SK-N-SH (cell line): ENCODE measurements at regions not wholly inside any gene's neighbourhood (a gene's known extent, or its start where the extent isn't known, plus 50 kb on each side); places are given as distances from the start of the nearest gene placed in this dataset.

Source experiments
- CTCF ChIA-PET: fragments of 300-600, 350-600 bp; formaldehyde crosslinking; extraction: SDS; loops from one replicate; lab custom pipeline; 2021; lab: Yijun Ruan, JAX
- POLR2A ChIA-PET: fragments of 350-600 bp; sonication (Branson Sonifier 250); formaldehyde crosslinking; extraction: SDS; loops from one replicate; lab custom pipeline; 2020; ENCODE audit warnings: antibody characterized with exemption, inconsistent platforms; lab: Yijun Ruan, JAX
- DNase-seq: peaks from one replicate; pipeline ENCODE4 v3.0.0; 2012
- H2AFZ ChIP-seq: fragments of 200-600 bp; sonication (generic); 2 replicates; pipeline ENCODE4 v1.8.1; 2016; ENCODE audit warnings: antibody characterized with exemption, mild to moderate bottlenecking, low read depth
- H3F3A ChIP-seq: fragments of 200-600 bp; sonication (generic); replicated peaks from 2 replicates; pipeline ENCODE3; 2016; ENCODE audit warnings: antibody characterized with exemption, mild to moderate bottlenecking; ENCODE audit not compliant: insufficient read depth
- H3K27ac ChIP-seq, 2 experiments: fragments of 200-500 bp in 1 of 2; fragments of 200-600 bp in 1 of 2; sonication (Bioruptor generic) in 1 of 2; sonication (generic), shearing (Covaris generic) in 1 of 2; 2 replicates each; pipeline versions ENCODE4 v1.5.1 to v1.6.1; 2014 to 2016; ENCODE audit warnings: low read depth in 2 of 2, inconsistent platforms in 1 of 2, low read length in 1 of 2, mild to moderate bottlenecking in 1 of 2, mixed read lengths in 1 of 2
- H3K27me3 ChIP-seq: fragments of 200-600 bp; sonication (generic), shearing (Covaris generic); 2 replicates; pipeline ENCODE4 v1.6.1; 2016; ENCODE audit warnings: mixed run types; ENCODE audit not compliant: insufficient read depth
- H3K36me3 ChIP-seq, 2 experiments: fragments of 200-500 bp in 1 of 2; fragments of 200-600 bp in 1 of 2; sonication (Bioruptor generic) in 1 of 2; sonication (generic) in 1 of 2; replicated peaks in 1 of 2; 2 replicates each; pipeline versions ENCODE3 to v1.5.1; 2014 to 2016; ENCODE audit warnings: low read length in 1 of 2, mild to moderate bottlenecking in 1 of 2; ENCODE audit not compliant: insufficient read depth in 2 of 2, control insufficient read depth in 1 of 2
- H3K4me1 ChIP-seq, 2 experiments: fragments of 200-500 bp in 1 of 2; fragments of 200-600 bp in 1 of 2; sonication (Bioruptor generic) in 1 of 2; sonication (generic), shearing (Covaris generic) in 1 of 2; 2 replicates each; pipeline versions ENCODE4 v1.5.1 to v1.6.1; 2014 to 2016; ENCODE audit warnings: low read depth in 1 of 2, low read length in 1 of 2, mixed run types in 1 of 2; ENCODE audit not compliant: insufficient read depth in 2 of 2, control insufficient read depth in 1 of 2
- H3K4me2 ChIP-seq: fragments of 200-600 bp; sonication (generic), shearing (Covaris generic); 2 replicates; pipeline ENCODE4 v1.6.1; 2017; ENCODE audit warnings: mixed run types
- H3K4me3 ChIP-seq, 2 experiments: fragments of 200-500 bp in 1 of 2; fragments of 200-600 bp in 1 of 2; sonication (Bioruptor generic) in 1 of 2; sonication (generic), shearing (Covaris generic) in 1 of 2; 2 replicates each; pipeline versions ENCODE4 v1.5.1 to v1.8.1; 2014 to 2016; ENCODE audit warnings: low read depth in 2 of 2, inconsistent platforms in 1 of 2, low read length in 1 of 2, mild to moderate bottlenecking in 1 of 2, mixed read lengths in 1 of 2, moderate library complexity in 1 of 2
- H3K79me2 ChIP-seq: fragments of 200-600 bp; sonication (generic); 2 replicates; pipeline ENCODE4 v1.8.1; 2017; ENCODE audit warnings: mild to moderate bottlenecking; ENCODE audit not compliant: insufficient read depth
- H3K9ac ChIP-seq: fragments of 200-600 bp; sonication (generic); 2 replicates; pipeline ENCODE4 v1.6.1; 2017; ENCODE audit warnings: mixed run types
- H3K9me2 ChIP-seq: fragments of 200-600 bp; sonication (generic); 2 replicates; pipeline ENCODE4 v1.6.1; 2017; ENCODE audit warnings: mixed run types
- H3K9me3 ChIP-seq: fragments of 200-600 bp; sonication (generic); 2 replicates; pipeline ENCODE4 v1.6.1; 2017; ENCODE audit warnings: mixed run types, mild to moderate bottlenecking, moderate library complexity
- H4K20me1 ChIP-seq: fragments of 200-600 bp; sonication (generic); 2 replicates; pipeline ENCODE4 v1.6.1; 2017; ENCODE audit warnings: mild to moderate bottlenecking, mixed run types; ENCODE audit not compliant: insufficient read depth
- ELF1 ChIP-seq: IDR thresholded peaks from 2 replicates; pipeline ENCODE4 v1.4.0; 2012
- EP300 ChIP-seq, 2 experiments: IDR thresholded peaks; 2 replicates each; pipeline versions ENCODE4 v1.4.0 to v1.6.1; 2012; ENCODE audit warnings: borderline replicate concordance in 1 of 2, low read depth in 1 of 2, low read length in 1 of 2
- FOXJ3 ChIP-seq: sonication (generic); formaldehyde crosslinking; IDR thresholded peaks from 2 replicates; pipeline ENCODE4 v1.5.1; 2020; ENCODE audit warnings: mild to moderate bottlenecking, missing genetic modification reagents
- FOXM1 ChIP-seq: IDR thresholded peaks from 2 replicates; pipeline ENCODE4 v1.4.0; 2012; ENCODE audit warnings: low read depth, mild to moderate bottlenecking
- JUND ChIP-seq: IDR thresholded peaks from 2 replicates; pipeline ENCODE4 v1.4.0; 2012
- MXI1 ChIP-seq: IDR thresholded peaks from 2 replicates; pipeline ENCODE4 v1.6.1; 2012; ENCODE audit warnings: mild to moderate bottlenecking, low read depth, low read length, improper control_type of control experiment
- NRF1 ChIP-seq: IDR thresholded peaks from 2 replicates; pipeline ENCODE4 v1.6.1; 2012; ENCODE audit warnings: low read depth, mild to moderate bottlenecking, low read length
- POLR2AphosphoS5 ChIP-seq: IDR thresholded peaks from 2 replicates; pipeline ENCODE4 v1.6.1; 2012; ENCODE audit warnings: low read depth, low read length
- RAD21 ChIP-seq: IDR thresholded peaks from 2 replicates; pipeline ENCODE4 v1.6.1; 2012; ENCODE audit warnings: mild to moderate bottlenecking, low read length
- RCOR1 ChIP-seq: fragments of 150-350 bp; IDR thresholded peaks from 2 replicates; pipeline ENCODE4 v1.6.1; 2017; ENCODE audit warnings: antibody characterized with exemption, low read length
- RXRA ChIP-seq: IDR thresholded peaks from 2 replicates; pipeline ENCODE4 v1.4.0; 2012; ENCODE audit warnings: low read depth, mild to moderate bottlenecking, borderline replicate concordance
- SIN3A ChIP-seq: IDR thresholded peaks from 2 replicates; pipeline ENCODE4 v1.6.1; 2012; ENCODE audit warnings: low read depth, mild to moderate bottlenecking, low read length, moderate library complexity, borderline replicate concordance
- SMC3 ChIP-seq: IDR thresholded peaks from 2 replicates; pipeline ENCODE4 v1.6.1; 2012; ENCODE audit warnings: low read depth, low read length, improper control_type of control experiment
- TAF1 ChIP-seq: IDR thresholded peaks from 2 replicates; pipeline ENCODE4 v1.6.1; 2012; ENCODE audit warnings: low read depth, mild to moderate bottlenecking, low read length, moderate library complexity, borderline replicate concordance
- TCF12 ChIP-seq: IDR thresholded peaks from 2 replicates; pipeline ENCODE4 v1.4.0; 2012
- TEAD4 ChIP-seq: IDR thresholded peaks from 2 replicates; pipeline ENCODE4 v1.4.0; 2012; ENCODE audit warnings: mild to moderate bottlenecking, borderline replicate concordance; ENCODE audit not compliant: insufficient read depth
- WGBS: methylation state at CpG from one replicate; pipeline ENCODE4 v1.1.6; 2017; ENCODE audit warnings: low lambda C conversion rate; 5-methylcytosine and 5-hydroxymethylcytosine counted together
- TF ChIP-seq, protein P1 (sequence below): fragments of 150-350 bp; IDR thresholded peaks from 2 replicates; pipeline ENCODE4 v1.6.1; 2017; ENCODE audit warnings: antibody characterized with exemption, low read length, low read depth, borderline replicate concordance
- TF ChIP-seq, protein P2 (sequence below): IDR thresholded peaks from 2 replicates; pipeline ENCODE4; 2012
- TF ChIP-seq, protein P3 (sequence below): IDR thresholded peaks from 2 replicates; pipeline ENCODE4 v1.4.0; 2012; ENCODE audit warnings: low read depth
- TF ChIP-seq, protein P4 (sequence below): fragments of 150-350 bp; IDR thresholded peaks from 2 replicates; pipeline ENCODE4 v1.6.1; 2016; ENCODE audit warnings: mild to moderate bottlenecking, low read depth, low read length

DNA sequence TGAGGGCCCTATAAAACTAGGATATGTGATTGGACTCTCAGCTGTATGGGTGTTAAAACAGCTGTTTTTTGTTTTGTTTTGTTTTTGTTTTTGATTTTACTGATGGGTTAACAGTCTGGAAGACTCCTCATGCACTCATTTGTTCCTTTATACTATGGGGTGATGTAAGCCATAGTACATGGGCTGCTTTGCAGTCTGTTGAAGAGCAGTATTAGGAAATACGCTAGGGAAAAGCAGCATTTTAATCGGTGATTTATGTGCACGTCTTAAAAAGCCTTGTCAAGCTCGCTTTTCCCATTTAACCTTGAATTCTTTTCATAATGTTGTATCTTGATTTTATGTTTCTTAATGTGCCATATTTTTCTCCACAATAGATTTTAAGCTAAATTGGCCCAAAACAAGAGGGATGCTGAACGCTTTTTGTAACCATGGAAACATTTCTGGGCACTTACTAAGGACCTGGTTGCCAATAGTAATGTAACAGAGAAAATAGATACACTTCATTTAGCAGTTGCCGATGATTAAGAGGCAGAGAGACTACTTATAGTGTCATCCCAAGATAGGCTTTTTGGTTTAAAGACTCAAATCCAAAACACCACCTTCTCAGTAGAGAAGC lies 244.0 kb downstream of the SNAPC1 start:
- POLR2A ChIA-PET = no interaction called here
- TF ChIP-seq, protein P1, sequence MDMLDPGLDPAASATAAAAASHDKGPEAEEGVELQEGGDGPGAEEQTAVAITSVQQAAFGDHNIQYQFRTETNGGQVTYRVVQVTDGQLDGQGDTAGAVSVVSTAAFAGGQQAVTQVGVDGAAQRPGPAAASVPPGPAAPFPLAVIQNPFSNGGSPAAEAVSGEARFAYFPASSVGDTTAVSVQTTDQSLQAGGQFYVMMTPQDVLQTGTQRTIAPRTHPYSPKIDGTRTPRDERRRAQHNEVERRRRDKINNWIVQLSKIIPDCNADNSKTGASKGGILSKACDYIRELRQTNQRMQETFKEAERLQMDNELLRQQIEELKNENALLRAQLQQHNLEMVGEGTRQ = no peak
- no peak for TF ChIP-seq TEAD4
- no peak for TF ChIP-seq RXRA
- TF ChIP-seq SMC3 = no peak
- TF ChIP-seq FOXM1 = no peak
- no peak for TF ChIP-seq TCF12
- no peak for TF ChIP-seq EP300 (IDR thresholded peaks at IDR 0.05; ENCODE audit: borderline replicate concordance in 1 of 2, low read depth in 1 of 2, low read length in 1 of 2)
- Histone ChIP-seq H3K27me3 (no peaks in the 10 kb centered on the region), H3K79me2 (no peaks in the 10 kb centered on the region), H3K4me3 (no peak overlapping the region), H3K9me2 (no peaks in the 10 kb centered on the region), H3K9ac (no peak overlapping the region), H3F3A (no peaks in the 10 kb centered on the region), H3K4me2 (no peak overlapping the region), H3K4me1 (no peaks in the 10 kb centered on the region), H2AFZ (no peak overlapping the region), H4K20me1 (no peaks in the 10 kb centered on the region), H3K9me3 (no peaks in the 10 kb centered on the region), H3K36me3 (no peaks in the 10 kb centered on the region), H3K27ac (no peak overlapping the region)
- WGBS = 50% methylated on average over 6 of the region's 6 CpGs
- CTCF ChIA-PET = interaction anchor here (1.1 to 1.2 kb wide), 2 partner anchors 28 to 1656 kb away, joined by 3 read pairs; no protein-coding TSS in a partner anchor
- no peak for DNase-seq

DNA sequence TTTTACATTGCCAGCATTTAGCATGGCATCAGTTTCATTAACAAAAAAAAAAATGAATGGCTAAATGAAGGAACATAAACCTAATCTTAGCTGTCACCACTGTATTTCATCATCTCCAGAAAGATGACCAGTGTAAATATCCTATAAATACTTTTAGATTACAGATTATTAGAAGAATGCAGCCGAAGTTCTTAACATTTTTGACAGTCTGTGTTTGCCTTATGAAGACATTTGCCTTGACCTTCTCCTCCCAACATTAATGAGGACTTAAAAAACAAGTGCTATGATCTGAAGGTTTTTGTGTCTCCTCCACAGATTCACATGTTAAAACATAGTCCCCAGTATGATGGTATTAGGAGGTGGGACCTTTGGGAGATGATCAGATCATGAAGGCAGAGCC lies 253.0 kb downstream of the SNAPC1 start:
- H3K9ac ChIP-seq = no peak overlapping the region
- H3K4me2 ChIP-seq = no peak overlapping the region
- ChIA-PET POLR2A (no interaction called here), CTCF (no interaction called here)
- H3K4me1 ChIP-seq = no peaks in the 10 kb centered on the region
- H3F3A ChIP-seq = no peaks in the 10 kb centered on the region
- no peaks in the 10 kb centered on the region for H3K36me3 ChIP-seq
- WGBS = 0% methylated on average over 1 of the region's 1 CpG
- peak overlapping the region; percentile 24; the same call in 1 of the 2 replicates for H2AFZ ChIP-seq
- H4K20me1 ChIP-seq = no peaks in the 10 kb centered on the region
- H3K79me2 ChIP-seq = no peaks in the 10 kb centered on the region
- no peaks in the 10 kb centered on the region for H3K9me2 ChIP-seq
- H3K27me3 ChIP-seq = no peaks in the 10 kb centered on the region
- H3K9me3 ChIP-seq = no peaks in the 10 kb centered on the region
- no peak for DNase-seq
- TF ChIP-seq, protein P2, sequence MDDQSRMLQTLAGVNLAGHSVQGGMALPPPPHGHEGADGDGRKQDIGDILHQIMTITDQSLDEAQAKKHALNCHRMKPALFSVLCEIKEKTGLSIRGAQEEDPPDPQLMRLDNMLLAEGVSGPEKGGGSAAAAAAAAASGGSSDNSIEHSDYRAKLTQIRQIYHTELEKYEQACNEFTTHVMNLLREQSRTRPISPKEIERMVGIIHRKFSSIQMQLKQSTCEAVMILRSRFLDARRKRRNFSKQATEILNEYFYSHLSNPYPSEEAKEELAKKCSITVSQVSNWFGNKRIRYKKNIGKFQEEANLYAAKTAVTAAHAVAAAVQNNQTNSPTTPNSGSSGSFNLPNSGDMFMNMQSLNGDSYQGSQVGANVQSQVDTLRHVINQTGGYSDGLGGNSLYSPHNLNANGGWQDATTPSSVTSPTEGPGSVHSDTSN = no peak
- TF ChIP-seq FOXJ3 = no peak
- TF ChIP-seq RCOR1 = no peak
- TF ChIP-seq, protein P3, sequence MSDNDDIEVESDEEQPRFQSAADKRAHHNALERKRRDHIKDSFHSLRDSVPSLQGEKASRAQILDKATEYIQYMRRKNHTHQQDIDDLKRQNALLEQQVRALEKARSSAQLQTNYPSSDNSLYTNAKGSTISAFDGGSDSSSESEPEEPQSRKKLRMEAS = no peak
- TF ChIP-seq MXI1 = no peak
- TF ChIP-seq NRF1 = no peak
- TF ChIP-seq RXRA = no peak
- TF ChIP-seq TAF1 = no peak
- TF ChIP-seq ELF1 = no peak
- no peak for TF ChIP-seq RAD21
- no peak for TF ChIP-seq EP300 (IDR thresholded peaks at IDR 0.05; ENCODE audit: borderline replicate concordance in 1 of 2, low read depth in 1 of 2, low read length in 1 of 2)
- TF ChIP-seq TEAD4 = no peak
- no peak for TF ChIP-seq JUND
- TF ChIP-seq POLR2AphosphoS5 = no peak
- no peak for TF ChIP-seq TCF12
- TF ChIP-seq, protein P4, sequence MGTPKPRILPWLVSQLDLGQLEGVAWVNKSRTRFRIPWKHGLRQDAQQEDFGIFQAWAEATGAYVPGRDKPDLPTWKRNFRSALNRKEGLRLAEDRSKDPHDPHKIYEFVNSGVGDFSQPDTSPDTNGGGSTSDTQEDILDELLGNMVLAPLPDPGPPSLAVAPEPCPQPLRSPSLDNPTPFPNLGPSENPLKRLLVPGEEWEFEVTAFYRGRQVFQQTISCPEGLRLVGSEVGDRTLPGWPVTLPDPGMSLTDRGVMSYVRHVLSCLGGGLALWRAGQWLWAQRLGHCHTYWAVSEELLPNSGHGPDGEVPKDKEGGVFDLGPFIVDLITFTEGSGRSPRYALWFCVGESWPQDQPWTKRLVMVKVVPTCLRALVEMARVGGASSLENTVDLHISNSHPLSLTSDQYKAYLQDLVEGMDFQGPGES = no peak
- no peak for TF ChIP-seq SIN3A
- H3K4me3 ChIP-seq = no peak overlapping the region
- no peak overlapping the region for H3K27ac ChIP-seq
